ENCODE measurements at regions not wholly inside any gene's neighbourhood (a gene's known extent, or its start where the extent isn't known, plus 50 kb on each side); places are given as distances from the start of the nearest gene placed in this dataset.

- DNase-seq: no peak
- TF ChIP-seq CTCF (IDR thresholded peaks at IDR 0.05): no peak
- TF ChIP-seq POLR2A (IDR thresholded peaks at IDR 0.05): no peak
- Histone ChIP-seq H3K4me1 (replicated peaks in 1 of 2) (peaks cover 4 to 9% of the 10 kb centered on the region in 2 donors), H3K36me3 (replicated peaks in 1 of 2) (no peaks in the 10 kb centered on the region), H3K4me3 (no peak overlapping the region), H3K27me3 (no peaks in the 10 kb centered on the region), H3K9me3 (replicated peaks in 1 of 3) (no peaks in the 10 kb centered on the region), H3K27ac (no peak overlapping the region)
- intact Hi-C loops (cut with DNase I): no loop called here
- WGBS, 4 donors: 87 to 100% (median 92%) methylated on average over 1 of the region's 1 CpG
These were observed 61.6 kb upstream of the MAF start for GRCh38 chr16:79662122-79662521.

GRCh38 chr16:79661578-79661977 is 61.0 kb upstream of the MAF start:
- intact Hi-C loops (cut with DNase I): no loop called here
- no peaks in the 10 kb centered on the region for H3K9me3 ChIP-seq (replicated peaks in 1 of 3)
- no peaks in the 10 kb centered on the region for H3K36me3 ChIP-seq (replicated peaks in 1 of 2)
- H3K27me3 ChIP-seq: no peaks in the 10 kb centered on the region
- DNase-seq: no peak
- no peak for TF ChIP-seq CTCF (IDR thresholded peaks at IDR 0.05)
- no peak for TF ChIP-seq POLR2A (IDR thresholded peaks at IDR 0.05)
- no peak overlapping the region for H3K27ac ChIP-seq
- 83 to 90% (median 86%) methylated on average over 5 of the region's 5 CpGs for WGBS, 4 donors
- H3K4me3 ChIP-seq: no peak overlapping the region
- peaks cover 4 to 9% of the 10 kb centered on the region in 2 donors for H3K4me1 ChIP-seq (replicated peaks in 1 of 2)

GRCh38 chr16:79659344-79659743 is 58.8 kb upstream of the MAF start:
- Histone ChIP-seq H3K27ac (peak overlapping the region in 1 of 5 donors; percentile 89), H3K27me3 (no peaks in the 10 kb centered on the region), H3K9me3 (replicated peaks in 1 of 3) (no peaks in the 10 kb centered on the region), H3K4me3 (no peak overlapping the region), H3K36me3 (replicated peaks in 1 of 2) (no peaks in the 10 kb centered on the region), H3K4me1 (replicated peaks in 1 of 2) (peaks cover 4 to 9% of the 10 kb centered on the region in 2 donors)
- WGBS, 4 donors: 79 to 85% (median 82%) methylated on average over 5 of the region's 5 CpGs
- intact Hi-C loops (cut with DNase I): no loop called here
- no peak for DNase-seq
- no peak for TF ChIP-seq CTCF (IDR thresholded peaks at IDR 0.05)
- TF ChIP-seq POLR2A (IDR thresholded peaks at IDR 0.05): no peak

- no peaks in the 10 kb centered on the region for H3K9me3 ChIP-seq (replicated peaks in 1 of 3)
- peak in 1 of 2 donors; percentile 53 for TF ChIP-seq POLR2A (IDR thresholded peaks at IDR 0.05)
- TF ChIP-seq CTCF (IDR thresholded peaks at IDR 0.05): no peak
- 37 to 59% (median 46%) methylated on average over 20 to 22 of the region's 22 CpGs for WGBS, 4 donors
- H3K4me1 ChIP-seq (replicated peaks in 1 of 2): peaks cover 4 to 9% of the 10 kb centered on the region in 2 donors
- no peaks in the 10 kb centered on the region for H3K36me3 ChIP-seq (replicated peaks in 1 of 2)
- intact Hi-C loops (cut with DNase I): no loop called here
- H3K27ac ChIP-seq: peak overlapping the region in 4 of 5 donors; percentile 46 to 89 (median 70)
- DNase-seq: peak; percentile 79 to 93 (median 91)
- peak overlapping the region in 1 of 4 donors; percentile 15 for H3K4me3 ChIP-seq
- H3K27me3 ChIP-seq: no peaks in the 10 kb centered on the region
These were observed 57.9 kb upstream of the MAF start for GRCh38 chr16:79658301-79659033.
